OCI-LY7 (cell line): ENCODE measurements at regions not wholly inside any gene's neighbourhood (a gene's known extent, or its start where the extent isn't known, plus 50 kb on each side); places are given as distances from the start of the nearest gene placed in this dataset.

Experiments
- BruUV-seq: library from RNA; stranded (reverse); fragments of 400-500 nt; replicated peaks from 2 replicates; lab custom pipeline; 2021; lab: Mats Ljungman, UMichigan
- CTCF ChIA-PET: fragments of 300-600 bp; sonication (Branson Sonifier 250); formaldehyde crosslinking; loops from one replicate; lab custom pipeline; 2022; ENCODE audit warnings: antibody characterized with exemption; ENCODE audit not compliant: unreplicated experiment; lab: Charles Lee
- POLR2A ChIA-PET: fragments of 300-600 bp; sonication (Branson Sonifier 250); formaldehyde crosslinking; loops from one replicate; lab custom pipeline; 2022; ENCODE audit warnings: antibody characterized with exemption; lab: Charles Lee
- DNase-seq: peaks from one replicate; pipeline ENCODE4 v3.0.0-alpha.2; 2015; ENCODE audit warnings: low spot score
- H2AFZ ChIP-seq: fragments of 200-600 bp; sonication (generic), shearing (Covaris generic); 2 replicates; pipeline ENCODE4 v1.6.1; 2014; ENCODE audit warnings: mild to moderate bottlenecking, antibody characterized with exemption, low read length, moderate library complexity
- H3K27ac ChIP-seq: fragments of 200-600 bp; sonication (generic); 2 replicates; pipeline ENCODE4 v1.5.1; 2014; ENCODE audit warnings: mixed run types, low read depth, mild to moderate bottlenecking, moderate library complexity, low read length, inconsistent platforms; ENCODE audit not compliant: poor library complexity, severe bottlenecking
- H3K36me3 ChIP-seq: fragments of 200-600 bp; sonication (generic); 2 replicates; pipeline ENCODE4 v1.6.1; 2014; ENCODE audit warnings: mild to moderate bottlenecking, antibody characterized with exemption, low read length, moderate library complexity, mixed read lengths; ENCODE audit not compliant: insufficient read depth
- H3K4me1 ChIP-seq: fragments of 200-600 bp; sonication (generic); 2 replicates; pipeline ENCODE4 v1.5.1; 2014; ENCODE audit warnings: mild to moderate bottlenecking, low read length; ENCODE audit not compliant: insufficient read depth, poor library complexity, severe bottlenecking
- H3K4me2 ChIP-seq: fragments of 200-600 bp; sonication (generic); 2 replicates; pipeline ENCODE4 v1.6.1; 2014; ENCODE audit warnings: mild to moderate bottlenecking, low read length
- H3K4me3 ChIP-seq: fragments of 200-600 bp; sonication (generic); 2 replicates; pipeline ENCODE4 v1.5.1; 2014; ENCODE audit warnings: mild to moderate bottlenecking, low read depth, low read length; ENCODE audit not compliant: poor library complexity, severe bottlenecking
- H3K79me2 ChIP-seq: fragments of 200-600 bp; sonication (generic); 2 replicates; pipeline ENCODE4 v1.6.1; 2016; ENCODE audit warnings: low read depth, mild to moderate bottlenecking, low read length, moderate library complexity, mixed read lengths; ENCODE audit not compliant: insufficient read depth
- H3K9me2 ChIP-seq: fragments of 200-600 bp; sonication (generic); 2 replicates; pipeline ENCODE4 v1.6.1; 2016; ENCODE audit warnings: mild to moderate bottlenecking, low read length, mixed read lengths; ENCODE audit not compliant: insufficient read depth
- H3K9me3 ChIP-seq: fragments of 200-600 bp; sonication (generic); 2 replicates; pipeline ENCODE4 v1.6.1; 2014; ENCODE audit warnings: mild to moderate bottlenecking, mixed run types, low read length, mixed read lengths
- H4K20me1 ChIP-seq: fragments of 200-600 bp; sonication (generic); 2 replicates; pipeline ENCODE4 v1.6.1; 2014; ENCODE audit warnings: mild to moderate bottlenecking, antibody characterized with exemption, low read length, moderate library complexity, mixed read lengths; ENCODE audit not compliant: insufficient read depth
- CTCF ChIP-seq: fragments of 200-600 bp; sonication (generic); conservative IDR thresholded peaks from 2 replicates; pipeline ENCODE4 v1.5.1; 2014; ENCODE audit warnings: mild to moderate bottlenecking, antibody characterized with exemption, low read length, moderate library complexity, mixed read lengths
- EZH2phosphoT487 ChIP-seq: fragments of 200-600 bp; sonication (generic); IDR thresholded peaks from 2 replicates; pipeline ENCODE4 v1.6.1; 2018; ENCODE audit warnings: low read depth, borderline replicate concordance, mild to moderate bottlenecking, mixed run types, antibody characterized with exemption, low read length, moderate library complexity, mixed read lengths
- intact Hi-C: fragments of 100-400 bp; cut with micrococcal nuclease; formaldehyde crosslinking; loops from one replicate; pipeline ENCODE4 v1.10.0; 2022; ENCODE audit not compliant: unreplicated experiment

GRCh38 chr11:134501406-134502152 is 89.5 kb upstream of the B3GAT1 start:
- H3K4me3 ChIP-seq: no peak overlapping the region
- no peak overlapping the region for H3K27ac ChIP-seq
- no peaks in the 10 kb centered on the region for H4K20me1 ChIP-seq
- no peaks in the 10 kb centered on the region for H3K9me2 ChIP-seq
- DNase-seq: no peak
- intact Hi-C loops: no loop called here
- H3K9me3 ChIP-seq: no peaks in the 10 kb centered on the region
- ChIA-PET CTCF (no interaction called here), POLR2A (no interaction called here)
- TF ChIP-seq CTCF (no peak), EZH2phosphoT487 (no peak)
- H3K79me2 ChIP-seq: no peaks in the 10 kb centered on the region
- no peak overlapping the region for H3K4me2 ChIP-seq
- no peaks in the 10 kb centered on the region for H3K36me3 ChIP-seq
- no peaks in the 10 kb centered on the region for H3K4me1 ChIP-seq
- no peak overlapping the region for H2AFZ ChIP-seq
- BruUV-seq: no TSS peak

GRCh38 chr11:134500621-134501020 is 88.6 kb upstream of the B3GAT1 start:
- POLR2A ChIA-PET: no interaction called here
- intact Hi-C loops: no loop called here
- H3K79me2 ChIP-seq: no peaks in the 10 kb centered on the region
- BruUV-seq: no TSS peak
- H3K4me2 ChIP-seq: no peak overlapping the region
- TF ChIP-seq CTCF (no peak), EZH2phosphoT487 (no peak)
- no peaks in the 10 kb centered on the region for H3K9me3 ChIP-seq
- no peaks in the 10 kb centered on the region for H3K36me3 ChIP-seq
- no peaks in the 10 kb centered on the region for H3K9me2 ChIP-seq
- DNase-seq: no peak
- no peaks in the 10 kb centered on the region for H4K20me1 ChIP-seq
- H2AFZ ChIP-seq: no peak overlapping the region
- H3K27ac ChIP-seq: no peak overlapping the region
- CTCF ChIA-PET: no interaction called here
- H3K4me1 ChIP-seq: no peaks in the 10 kb centered on the region
- no peak overlapping the region for H3K4me3 ChIP-seq

- H3K36me3 ChIP-seq: no peaks in the 10 kb centered on the region
- H3K27ac ChIP-seq: no peak overlapping the region
- POLR2A ChIA-PET: no interaction called here
- no peaks in the 10 kb centered on the region for H3K9me2 ChIP-seq
- TF ChIP-seq CTCF: no peak
- no peak for TF ChIP-seq EZH2phosphoT487
- H3K9me3 ChIP-seq: no peaks in the 10 kb centered on the region
- no peak for DNase-seq
- no peaks in the 10 kb centered on the region for H3K4me1 ChIP-seq
- no peak overlapping the region for H3K4me3 ChIP-seq
- no TSS peak for BruUV-seq
- no peaks in the 10 kb centered on the region for H3K79me2 ChIP-seq
- H2AFZ ChIP-seq: no peak overlapping the region
- CTCF ChIA-PET: no interaction called here
- intact Hi-C loops: no loop called here
- H4K20me1 ChIP-seq: no peaks in the 10 kb centered on the region
- no peak overlapping the region for H3K4me2 ChIP-seq
These were observed 87.9 kb upstream of the B3GAT1 start for GRCh38 chr11:134499990-134500389.
